K562 (cell line): ENCODE measurements at regions not wholly inside any gene's neighbourhood (a gene's known extent, or its start where the extent isn't known, plus 50 kb on each side); places are given as distances from the start of the nearest gene placed in this dataset.

ENCODE experiments used
- BHLHE40 ChIP-seq: IDR thresholded peaks from 2 replicates; pipeline ENCODE4 v1.6.1; 2011; ENCODE audit warnings: low read length, improper control_type of control experiment
- PTRF ChIP-seq: fragments of 450-650 bp; IDR thresholded peaks from 2 replicates; pipeline ENCODE4 v1.6.1; 2016; ENCODE audit warnings: mild to moderate bottlenecking, missing genetic modification characterization, missing compliant biosample characterization
- TAF1 ChIP-seq: IDR thresholded peaks from 2 replicates; pipeline ENCODE4 v1.6.1; 2011; ENCODE audit warnings: mild to moderate bottlenecking, low read length, moderate library complexity; ENCODE audit not compliant: insufficient read depth, control insufficient read depth, severe bottlenecking; ENCODE audit errors: extremely low read depth
- TF ChIP-seq, protein P1 (sequence below), 2 experiments: fragments of 250-450 bp in 1 of 2; fragments of 450-650 bp in 1 of 2; sonication (Bioruptor Pico) in 1 of 2; IDR thresholded peaks; 2 replicates each; pipeline versions ENCODE4 v1.6.1 to v1.8.0; 2016 to 2021; ENCODE audit warnings: mild to moderate bottlenecking in 2 of 2, moderate library complexity in 2 of 2, missing compliant biosample characterization in 1 of 2, missing genetic modification characterization in 1 of 2
- TF ChIP-seq, protein P2 (sequence below): fragments of 450-650 bp; conservative IDR thresholded peaks from 2 replicates; pipeline ENCODE4 v1.6.1; 2016; ENCODE audit warnings: missing genetic modification characterization, low read depth, mild to moderate bottlenecking, control low read depth, missing compliant biosample characterization
- TF ChIP-seq, protein P3 (sequence below): fragments of 200-600 bp; sonication (generic); IDR thresholded peaks from one replicate; pipeline ENCODE4 v1.6.1; 2012; ENCODE audit warnings: mild to moderate bottlenecking, low read depth, low read length, inconsistent platforms

DNA sequence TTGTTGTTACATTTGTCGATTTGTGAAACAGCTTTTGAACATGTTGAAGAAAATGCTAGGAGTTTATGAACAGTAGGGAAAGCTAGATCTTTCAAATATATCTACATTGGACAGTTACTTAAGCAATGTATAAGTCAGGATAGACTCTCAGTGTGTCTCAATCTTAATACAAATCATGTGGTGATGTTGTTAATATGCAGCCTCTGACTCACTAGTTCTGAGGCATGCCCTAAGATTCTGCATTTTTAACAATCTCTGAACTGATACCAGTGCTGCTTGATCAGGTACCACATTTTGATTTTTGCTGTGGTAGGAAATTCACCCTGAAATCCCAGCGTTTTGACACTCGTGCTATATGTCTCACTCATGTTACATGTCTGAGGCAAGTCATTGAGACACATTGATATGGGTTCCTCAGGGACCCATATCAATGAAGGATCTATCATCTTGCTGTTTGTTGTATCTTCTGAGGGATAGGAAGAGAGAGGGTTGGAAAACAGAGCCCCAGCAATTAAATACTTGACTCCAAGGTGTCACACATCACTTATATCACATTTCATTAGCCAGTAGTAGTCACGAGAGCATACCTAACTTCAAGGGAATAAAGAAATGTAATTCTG is 597.9 kb downstream of the TAFA4 start (continued):
- TF ChIP-seq, protein P1, sequence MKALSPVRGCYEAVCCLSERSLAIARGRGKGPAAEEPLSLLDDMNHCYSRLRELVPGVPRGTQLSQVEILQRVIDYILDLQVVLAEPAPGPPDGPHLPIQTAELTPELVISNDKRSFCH (CRISPR knock-in tag; IDR thresholded peaks at IDR 0.05), result no peak
- TF ChIP-seq, protein P1 (tag; IDR thresholded peaks at IDR 0.05), result no peak
- TF ChIP-seq TAF1 (no peak), PTRF (tag) (no peak), BHLHE40 (no peak)
- TF ChIP-seq, protein P2, sequence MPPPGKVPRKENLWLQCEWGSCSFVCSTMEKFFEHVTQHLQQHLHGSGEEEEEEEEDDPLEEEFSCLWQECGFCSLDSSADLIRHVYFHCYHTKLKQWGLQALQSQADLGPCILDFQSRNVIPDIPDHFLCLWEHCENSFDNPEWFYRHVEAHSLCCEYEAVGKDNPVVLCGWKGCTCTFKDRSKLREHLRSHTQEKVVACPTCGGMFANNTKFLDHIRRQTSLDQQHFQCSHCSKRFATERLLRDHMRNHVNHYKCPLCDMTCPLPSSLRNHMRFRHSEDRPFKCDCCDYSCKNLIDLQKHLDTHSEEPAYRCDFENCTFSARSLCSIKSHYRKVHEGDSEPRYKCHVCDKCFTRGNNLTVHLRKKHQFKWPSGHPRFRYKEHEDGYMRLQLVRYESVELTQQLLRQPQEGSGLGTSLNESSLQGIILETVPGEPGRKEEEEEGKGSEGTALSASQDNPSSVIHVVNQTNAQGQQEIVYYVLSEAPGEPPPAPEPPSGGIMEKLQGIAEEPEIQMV (tag), result no peak
- TF ChIP-seq, protein P3, sequence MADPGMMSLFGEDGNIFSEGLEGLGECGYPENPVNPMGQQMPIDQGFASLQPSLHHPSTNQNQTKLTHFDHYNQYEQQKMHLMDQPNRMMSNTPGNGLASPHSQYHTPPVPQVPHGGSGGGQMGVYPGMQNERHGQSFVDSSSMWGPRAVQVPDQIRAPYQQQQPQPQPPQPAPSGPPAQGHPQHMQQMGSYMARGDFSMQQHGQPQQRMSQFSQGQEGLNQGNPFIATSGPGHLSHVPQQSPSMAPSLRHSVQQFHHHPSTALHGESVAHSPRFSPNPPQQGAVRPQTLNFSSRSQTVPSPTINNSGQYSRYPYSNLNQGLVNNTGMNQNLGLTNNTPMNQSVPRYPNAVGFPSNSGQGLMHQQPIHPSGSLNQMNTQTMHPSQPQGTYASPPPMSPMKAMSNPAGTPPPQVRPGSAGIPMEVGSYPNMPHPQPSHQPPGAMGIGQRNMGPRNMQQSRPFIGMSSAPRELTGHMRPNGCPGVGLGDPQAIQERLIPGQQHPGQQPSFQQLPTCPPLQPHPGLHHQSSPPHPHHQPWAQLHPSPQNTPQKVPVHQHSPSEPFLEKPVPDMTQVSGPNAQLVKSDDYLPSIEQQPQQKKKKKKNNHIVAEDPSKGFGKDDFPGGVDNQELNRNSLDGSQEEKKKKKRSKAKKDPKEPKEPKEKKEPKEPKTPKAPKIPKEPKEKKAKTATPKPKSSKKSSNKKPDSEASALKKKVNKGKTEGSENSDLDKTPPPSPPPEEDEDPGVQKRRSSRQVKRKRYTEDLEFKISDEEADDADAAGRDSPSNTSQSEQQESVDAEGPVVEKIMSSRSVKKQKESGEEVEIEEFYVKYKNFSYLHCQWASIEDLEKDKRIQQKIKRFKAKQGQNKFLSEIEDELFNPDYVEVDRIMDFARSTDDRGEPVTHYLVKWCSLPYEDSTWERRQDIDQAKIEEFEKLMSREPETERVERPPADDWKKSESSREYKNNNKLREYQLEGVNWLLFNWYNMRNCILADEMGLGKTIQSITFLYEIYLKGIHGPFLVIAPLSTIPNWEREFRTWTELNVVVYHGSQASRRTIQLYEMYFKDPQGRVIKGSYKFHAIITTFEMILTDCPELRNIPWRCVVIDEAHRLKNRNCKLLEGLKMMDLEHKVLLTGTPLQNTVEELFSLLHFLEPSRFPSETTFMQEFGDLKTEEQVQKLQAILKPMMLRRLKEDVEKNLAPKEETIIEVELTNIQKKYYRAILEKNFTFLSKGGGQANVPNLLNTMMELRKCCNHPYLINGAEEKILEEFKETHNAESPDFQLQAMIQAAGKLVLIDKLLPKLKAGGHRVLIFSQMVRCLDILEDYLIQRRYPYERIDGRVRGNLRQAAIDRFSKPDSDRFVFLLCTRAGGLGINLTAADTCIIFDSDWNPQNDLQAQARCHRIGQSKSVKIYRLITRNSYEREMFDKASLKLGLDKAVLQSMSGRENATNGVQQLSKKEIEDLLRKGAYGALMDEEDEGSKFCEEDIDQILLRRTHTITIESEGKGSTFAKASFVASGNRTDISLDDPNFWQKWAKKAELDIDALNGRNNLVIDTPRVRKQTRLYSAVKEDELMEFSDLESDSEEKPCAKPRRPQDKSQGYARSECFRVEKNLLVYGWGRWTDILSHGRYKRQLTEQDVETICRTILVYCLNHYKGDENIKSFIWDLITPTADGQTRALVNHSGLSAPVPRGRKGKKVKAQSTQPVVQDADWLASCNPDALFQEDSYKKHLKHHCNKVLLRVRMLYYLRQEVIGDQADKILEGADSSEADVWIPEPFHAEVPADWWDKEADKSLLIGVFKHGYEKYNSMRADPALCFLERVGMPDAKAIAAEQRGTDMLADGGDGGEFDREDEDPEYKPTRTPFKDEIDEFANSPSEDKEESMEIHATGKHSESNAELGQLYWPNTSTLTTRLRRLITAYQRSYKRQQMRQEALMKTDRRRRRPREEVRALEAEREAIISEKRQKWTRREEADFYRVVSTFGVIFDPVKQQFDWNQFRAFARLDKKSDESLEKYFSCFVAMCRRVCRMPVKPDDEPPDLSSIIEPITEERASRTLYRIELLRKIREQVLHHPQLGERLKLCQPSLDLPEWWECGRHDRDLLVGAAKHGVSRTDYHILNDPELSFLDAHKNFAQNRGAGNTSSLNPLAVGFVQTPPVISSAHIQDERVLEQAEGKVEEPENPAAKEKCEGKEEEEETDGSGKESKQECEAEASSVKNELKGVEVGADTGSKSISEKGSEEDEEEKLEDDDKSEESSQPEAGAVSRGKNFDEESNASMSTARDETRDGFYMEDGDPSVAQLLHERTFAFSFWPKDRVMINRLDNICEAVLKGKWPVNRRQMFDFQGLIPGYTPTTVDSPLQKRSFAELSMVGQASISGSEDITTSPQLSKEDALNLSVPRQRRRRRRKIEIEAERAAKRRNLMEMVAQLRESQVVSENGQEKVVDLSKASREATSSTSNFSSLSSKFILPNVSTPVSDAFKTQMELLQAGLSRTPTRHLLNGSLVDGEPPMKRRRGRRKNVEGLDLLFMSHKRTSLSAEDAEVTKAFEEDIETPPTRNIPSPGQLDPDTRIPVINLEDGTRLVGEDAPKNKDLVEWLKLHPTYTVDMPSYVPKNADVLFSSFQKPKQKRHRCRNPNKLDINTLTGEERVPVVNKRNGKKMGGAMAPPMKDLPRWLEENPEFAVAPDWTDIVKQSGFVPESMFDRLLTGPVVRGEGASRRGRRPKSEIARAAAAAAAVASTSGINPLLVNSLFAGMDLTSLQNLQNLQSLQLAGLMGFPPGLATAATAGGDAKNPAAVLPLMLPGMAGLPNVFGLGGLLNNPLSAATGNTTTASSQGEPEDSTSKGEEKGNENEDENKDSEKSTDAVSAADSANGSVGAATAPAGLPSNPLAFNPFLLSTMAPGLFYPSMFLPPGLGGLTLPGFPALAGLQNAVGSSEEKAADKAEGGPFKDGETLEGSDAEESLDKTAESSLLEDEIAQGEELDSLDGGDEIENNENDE, result no peak
